Esophagus (tissue), 2 donors: ENCODE measurements at regions not wholly inside any gene's neighbourhood (a gene's known extent, or its start where the extent isn't known, plus 50 kb on each side); places are given as distances from the start of the nearest gene placed in this dataset.

Experiments
- H3K27ac ChIP-seq, 2 donors: one replicate each; pipeline ENCODE4 v1.5.1; 2013; ENCODE audit warnings: low read depth in 2 of 2, mild to moderate bottlenecking in 2 of 2, inconsistent platforms in 1 of 2, low read length in 1 of 2, moderate library complexity in 1 of 2
- H3K27me3 ChIP-seq, 2 donors: one replicate each; pipeline ENCODE4 v1.6.1; 2013; ENCODE audit warnings: low read length in 2 of 2, control low read depth in 1 of 2, mild to moderate bottlenecking in 1 of 2; ENCODE audit not compliant: insufficient read depth in 2 of 2, control insufficient read depth in 1 of 2
- H3K36me3 ChIP-seq, 2 donors: one replicate each; pipeline ENCODE4 v1.6.1; 2013; ENCODE audit warnings: low read length in 1 of 2; ENCODE audit not compliant: control insufficient read depth in 2 of 2, insufficient read depth in 2 of 2
- H3K4me1 ChIP-seq, 2 donors: one replicate each; pipeline ENCODE4 v1.6.1; 2013; ENCODE audit warnings: low read length in 1 of 2; ENCODE audit not compliant: control insufficient read depth in 2 of 2, insufficient read depth in 2 of 2
- H3K4me3 ChIP-seq, 2 donors: one replicate each; pipeline ENCODE4 v1.5.1; 2013; ENCODE audit warnings: low read length in 2 of 2, mild to moderate bottlenecking in 2 of 2, low read depth in 1 of 2, moderate library complexity in 1 of 2
- H3K9me3 ChIP-seq, 2 donors: one replicate each; pipeline ENCODE4 v1.6.1; 2013; ENCODE audit warnings: mild to moderate bottlenecking in 2 of 2, low read depth in 1 of 2, low read length in 1 of 2, moderate library complexity in 1 of 2; ENCODE audit not compliant: control insufficient read depth in 2 of 2, insufficient read depth in 1 of 2
- WGBS, 2 donors: extraction: QIAGEN DNeasy Blood & Tissue Kit; methylation state at CpG; one replicate each; pipeline ENCODE4 v1.1.7; 2013; 5-methylcytosine and 5-hydroxymethylcytosine counted together
- donor health status: healthy with polysubstance abuse.
- donor health status: Bipolar disorder and iron deficiency.

GRCh38 chr7:118843456-118843855 lies 619.0 kb downstream of the ANKRD7 start:
- no peaks in the 10 kb centered on the region for H3K36me3 ChIP-seq
- H3K27ac ChIP-seq, result no peak overlapping the region
- H3K4me3 ChIP-seq, result no peak overlapping the region
- WGBS, 2 donors, result 86 to 92% methylated on average over 1 of the region's 1 CpG
- H3K9me3 ChIP-seq, result no peaks in the 10 kb centered on the region
- H3K27me3 ChIP-seq, result no peaks in the 10 kb centered on the region
- no peaks in the 10 kb centered on the region for H3K4me1 ChIP-seq

GRCh38 chr7:118844748-118845147 lies 620.2 kb downstream of the ANKRD7 start:
- Histone ChIP-seq H3K27ac (no peak overlapping the region), H3K9me3 (no peaks in the 10 kb centered on the region), H3K36me3 (no peaks in the 10 kb centered on the region), H3K4me1 (no peaks in the 10 kb centered on the region), H3K27me3 (no peaks in the 10 kb centered on the region), H3K4me3 (no peak overlapping the region)
- 58 to 62% methylated on average over 3 of the region's 3 CpGs for WGBS, 2 donors

GRCh38 chr7:118845791-118846190 lies 621.3 kb downstream of the ANKRD7 start:
- no peak overlapping the region for H3K4me3 ChIP-seq
- H3K9me3 ChIP-seq, result peaks cover 0 to 2% of the 10 kb centered on the region in 2 donors
- no peaks in the 10 kb centered on the region for H3K27me3 ChIP-seq
- H3K36me3 ChIP-seq, result no peaks in the 10 kb centered on the region
- H3K4me1 ChIP-seq, result no peaks in the 10 kb centered on the region
- H3K27ac ChIP-seq, result no peak overlapping the region
- 86 to 95% methylated on average over 3 of the region's 3 CpGs for WGBS, 2 donors

GRCh38 chr7:118846977-118847376 lies 622.5 kb downstream of the ANKRD7 start:
- Histone ChIP-seq H3K4me3 (no peak overlapping the region), H3K4me1 (no peaks in the 10 kb centered on the region), H3K27ac (no peak overlapping the region), H3K36me3 (no peaks in the 10 kb centered on the region), H3K9me3 (peaks cover 0 to 2% of the 10 kb centered on the region in 2 donors), H3K27me3 (no peaks in the 10 kb centered on the region)

GRCh38 chr7:118855290-118855689 lies 630.8 kb downstream of the ANKRD7 start:
- Histone ChIP-seq H3K4me3 (no peak overlapping the region), H3K4me1 (no peaks in the 10 kb centered on the region), H3K36me3 (no peaks in the 10 kb centered on the region), H3K27me3 (no peaks in the 10 kb centered on the region), H3K27ac (no peak overlapping the region), H3K9me3 (peaks cover 0 to 2% of the 10 kb centered on the region in 2 donors)
- WGBS, 2 donors, result 47 to 62% methylated on average over 3 of the region's 3 CpGs

- H3K4me3 ChIP-seq, result peak overlapping the region in 1 of 2 donors; percentile 18
- no peak overlapping the region for H3K27ac ChIP-seq
- 87 to 88% methylated on average over 41 to 49 of the region's 49 CpGs for WGBS, 2 donors
- H3K27me3 ChIP-seq, result no peaks in the 10 kb centered on the region
- no peaks in the 10 kb centered on the region for H3K4me1 ChIP-seq
- H3K36me3 ChIP-seq, result no peaks in the 10 kb centered on the region
- H3K9me3 ChIP-seq, result no peaks in the 10 kb centered on the region
Observed at GRCh38 chr7:118858651-118859149, 634.2 kb downstream of the ANKRD7 start.

GRCh38 chr7:118861581-118861980 lies 637.1 kb downstream of the ANKRD7 start:
- Histone ChIP-seq H3K36me3 (no peaks in the 10 kb centered on the region), H3K4me3 (no peak overlapping the region), H3K27ac (no peak overlapping the region), H3K27me3 (no peaks in the 10 kb centered on the region), H3K9me3 (no peaks in the 10 kb centered on the region), H3K4me1 (no peaks in the 10 kb centered on the region)
- WGBS, 2 donors, result 71 to 84% methylated on average over 2 of the region's 2 CpGs

GRCh38 chr7:118862740-118863139 lies 638.2 kb downstream of the ANKRD7 start:
- no peaks in the 10 kb centered on the region for H3K9me3 ChIP-seq
- H3K4me3 ChIP-seq, result no peak overlapping the region
- H3K27ac ChIP-seq, result no peak overlapping the region
- WGBS, 2 donors, result 53 to 59% methylated on average over 1 of the region's 1 CpG
- no peaks in the 10 kb centered on the region for H3K27me3 ChIP-seq
- no peaks in the 10 kb centered on the region for H3K36me3 ChIP-seq
- H3K4me1 ChIP-seq, result no peaks in the 10 kb centered on the region

GRCh38 chr7:118863966-118864365 lies 639.5 kb downstream of the ANKRD7 start:
- H3K27me3 ChIP-seq, result no peaks in the 10 kb centered on the region
- no peaks in the 10 kb centered on the region for H3K36me3 ChIP-seq
- WGBS, 2 donors, result 62 to 63% methylated on average over 2 of the region's 2 CpGs
- H3K4me1 ChIP-seq, result no peaks in the 10 kb centered on the region
- no peak overlapping the region for H3K4me3 ChIP-seq
- no peak overlapping the region for H3K27ac ChIP-seq
- H3K9me3 ChIP-seq, result no peaks in the 10 kb centered on the region

GRCh38 chr7:118867860-118868259 lies 643.4 kb downstream of the ANKRD7 start:
- no peaks in the 10 kb centered on the region for H3K36me3 ChIP-seq
- no peaks in the 10 kb centered on the region for H3K4me1 ChIP-seq
- 42 to 60% methylated on average over 3 of the region's 3 CpGs for WGBS, 2 donors
- no peak overlapping the region for H3K4me3 ChIP-seq
- no peaks in the 10 kb centered on the region for H3K9me3 ChIP-seq
- H3K27ac ChIP-seq, result no peak overlapping the region
- no peaks in the 10 kb centered on the region for H3K27me3 ChIP-seq
